ENCODE measurements at regions not wholly inside any gene's neighbourhood (a gene's known extent, or its start where the extent isn't known, plus 50 kb on each side); places are given as distances from the start of the nearest gene placed in this dataset.
"Not testable (repeated sequence)": the region's sequence is repeated elsewhere in the genome, so short reads cannot be mapped to it uniquely, and the experiment has no call there.

GRCh38 chr10:23859598-23859997, 349.3 kb upstream of the KIAA1217 start:
- H3K4me3 Mint-ChIP-seq: no peak overlapping the region
- peaks cover 33% of the 10 kb centered on the region for H3K9me3 Mint-ChIP-seq
- H3K36me3 Mint-ChIP-seq (ENCODE audit: low read depth): no peaks in the 10 kb centered on the region
- H3K27ac Mint-ChIP-seq: no peak overlapping the region
- peaks cover 2% of the 10 kb centered on the region; the same call in 1 of the 2 replicates for H3K27me3 Mint-ChIP-seq (ENCODE audit: insufficient read depth)
- DNase-seq: no peak
- no peaks in the 10 kb centered on the region for H3K4me1 Mint-ChIP-seq (ENCODE audit: low read depth)
- no peak for TF ChIP-seq CTCF (IDR thresholded peaks at IDR 0.05)

DNA sequence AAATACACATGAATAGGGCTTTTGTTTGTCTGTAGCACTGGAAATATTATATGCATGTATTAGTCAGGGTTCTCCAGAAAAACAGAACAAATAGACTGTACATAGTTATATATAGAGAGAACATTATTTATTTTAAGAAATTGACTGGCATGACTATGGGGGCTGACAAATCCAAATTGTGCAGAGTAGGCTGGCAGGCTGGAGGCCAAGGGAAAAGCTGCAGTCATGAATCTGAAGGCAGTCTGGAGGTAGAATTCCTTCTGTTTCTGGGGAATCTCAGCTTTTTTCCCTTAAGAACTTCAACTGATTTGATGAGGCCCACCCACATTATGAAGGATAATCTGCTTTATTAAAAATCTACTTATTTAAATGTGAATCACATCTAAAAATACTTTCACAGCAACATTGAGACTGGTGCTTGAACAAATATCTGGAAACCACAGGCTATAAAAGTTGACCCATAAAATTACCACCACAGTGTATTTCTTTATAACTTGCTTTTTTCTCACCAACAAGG, 344.2 kb upstream of the KIAA1217 start:
- Mint-ChIP-seq H3K4me3 (no peak overlapping the region), H3K36me3 (ENCODE audit: low read depth) (no peaks in the 10 kb centered on the region), H3K27me3 (ENCODE audit: insufficient read depth) (no peaks in the 10 kb centered on the region), H3K4me1 (ENCODE audit: low read depth) (no peaks in the 10 kb centered on the region), H3K27ac (no peak overlapping the region), H3K9me3 (peaks cover 46% of the 10 kb centered on the region)
- no peak for DNase-seq
- no peak for TF ChIP-seq CTCF (IDR thresholded peaks at IDR 0.05)

DNA sequence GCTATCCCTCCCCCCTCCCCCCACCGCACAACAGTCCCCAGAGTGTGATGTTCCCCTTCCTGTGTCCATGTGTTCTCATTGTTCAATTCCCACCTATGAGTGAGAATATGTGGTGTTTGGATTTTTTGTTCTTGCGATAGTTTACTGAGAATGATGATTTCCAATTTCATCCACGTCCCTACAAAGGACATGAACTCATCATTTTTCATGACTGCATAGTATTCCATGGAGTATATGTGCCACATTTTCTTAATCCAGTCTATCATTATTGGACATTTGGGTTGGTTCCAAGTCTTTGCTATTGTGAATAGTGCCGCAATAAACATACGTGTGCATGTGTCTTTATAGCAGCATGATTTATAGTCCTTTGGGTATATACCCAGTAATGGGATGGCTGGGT, 342.0 kb upstream of the KIAA1217 start:
- not testable (repeated sequence) for H3K36me3 Mint-ChIP-seq (ENCODE audit: low read depth); H3K27ac Mint-ChIP-seq; H3K4me3 Mint-ChIP-seq; H3K4me1 Mint-ChIP-seq (ENCODE audit: low read depth); H3K27me3 Mint-ChIP-seq (ENCODE audit: insufficient read depth); DNase-seq
- H3K9me3 Mint-ChIP-seq: peaks cover 56% of the 10 kb centered on the region

GRCh38 chr10:23868121-23868520, 340.8 kb upstream of the KIAA1217 start:
- DNase-seq: no peak
- no peak for TF ChIP-seq CTCF (IDR thresholded peaks at IDR 0.05)
- Mint-ChIP-seq H3K27me3 (ENCODE audit: insufficient read depth) (no peaks in the 10 kb centered on the region; the same call in 1 of the 2 replicates), H3K27ac (no peak overlapping the region), H3K4me3 (no peak overlapping the region), H3K4me1 (ENCODE audit: low read depth) (no peaks in the 10 kb centered on the region), H3K36me3 (ENCODE audit: low read depth) (no peaks in the 10 kb centered on the region; the same call in 1 of the 2 replicates), H3K9me3 (peaks cover 53% of the 10 kb centered on the region)

DNA sequence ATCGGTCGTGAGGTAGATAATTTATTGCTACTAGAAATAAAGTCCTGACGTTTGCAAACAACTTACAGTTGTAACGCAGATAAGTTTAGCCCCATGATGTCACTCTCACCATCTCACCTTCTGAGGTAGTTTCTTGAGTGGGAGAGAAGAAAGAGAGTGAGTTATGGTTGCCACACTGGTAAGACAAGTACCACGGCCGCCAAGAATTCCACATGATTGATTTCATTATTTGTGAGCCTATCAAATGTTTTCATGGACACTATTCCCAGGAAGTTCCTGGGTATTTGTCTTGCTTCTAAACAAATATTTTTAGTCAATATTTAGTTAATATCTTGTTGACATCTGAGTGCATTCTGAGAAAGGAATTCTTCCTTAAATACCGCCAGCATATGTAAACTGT, 339.4 kb upstream of the KIAA1217 start:
- Mint-ChIP-seq H3K27ac (no peak overlapping the region), H3K9me3 (peaks cover 48% of the 10 kb centered on the region), H3K4me3 (no peak overlapping the region), H3K4me1 (ENCODE audit: low read depth) (no peaks in the 10 kb centered on the region), H3K36me3 (ENCODE audit: low read depth) (no peaks in the 10 kb centered on the region; the same call in 1 of the 2 replicates), H3K27me3 (ENCODE audit: insufficient read depth) (no peaks in the 10 kb centered on the region; the same call in 1 of the 2 replicates)
- no peak for TF ChIP-seq CTCF (IDR thresholded peaks at IDR 0.05)
- DNase-seq: no peak

- no peak overlapping the region for H3K27ac Mint-ChIP-seq
- peaks cover 48% of the 10 kb centered on the region for H3K9me3 Mint-ChIP-seq
- no peaks in the 10 kb centered on the region; the same call in 1 of the 2 replicates for H3K27me3 Mint-ChIP-seq (ENCODE audit: insufficient read depth)
- H3K36me3 Mint-ChIP-seq (ENCODE audit: low read depth): no peaks in the 10 kb centered on the region; the same call in 1 of the 2 replicates
- no peak for DNase-seq
- TF ChIP-seq CTCF (IDR thresholded peaks at IDR 0.05): no peak
- H3K4me1 Mint-ChIP-seq (ENCODE audit: low read depth): no peaks in the 10 kb centered on the region
- H3K4me3 Mint-ChIP-seq: no peak overlapping the region
These were observed 338.9 kb upstream of the KIAA1217 start for GRCh38 chr10:23869996-23870395.
